SK-N-MC (cell line): ENCODE measurements at regions not wholly inside any gene's neighbourhood (a gene's known extent, or its start where the extent isn't known, plus 50 kb on each side); places are given as distances from the start of the nearest gene placed in this dataset.

Experiments
- EZH2 ChIP-seq: fragments of 200-600 bp; sonication (generic); IDR thresholded peaks from one replicate; pipeline ENCODE4 v1.6.1; 2017; ENCODE audit warnings: antibody characterized with exemption
- POLR2AphosphoS5 ChIP-seq: IDR thresholded peaks from 2 replicates; pipeline ENCODE4 v1.6.1; 2012; ENCODE audit warnings: mild to moderate bottlenecking, low read depth, low read length, borderline replicate concordance

DNA sequence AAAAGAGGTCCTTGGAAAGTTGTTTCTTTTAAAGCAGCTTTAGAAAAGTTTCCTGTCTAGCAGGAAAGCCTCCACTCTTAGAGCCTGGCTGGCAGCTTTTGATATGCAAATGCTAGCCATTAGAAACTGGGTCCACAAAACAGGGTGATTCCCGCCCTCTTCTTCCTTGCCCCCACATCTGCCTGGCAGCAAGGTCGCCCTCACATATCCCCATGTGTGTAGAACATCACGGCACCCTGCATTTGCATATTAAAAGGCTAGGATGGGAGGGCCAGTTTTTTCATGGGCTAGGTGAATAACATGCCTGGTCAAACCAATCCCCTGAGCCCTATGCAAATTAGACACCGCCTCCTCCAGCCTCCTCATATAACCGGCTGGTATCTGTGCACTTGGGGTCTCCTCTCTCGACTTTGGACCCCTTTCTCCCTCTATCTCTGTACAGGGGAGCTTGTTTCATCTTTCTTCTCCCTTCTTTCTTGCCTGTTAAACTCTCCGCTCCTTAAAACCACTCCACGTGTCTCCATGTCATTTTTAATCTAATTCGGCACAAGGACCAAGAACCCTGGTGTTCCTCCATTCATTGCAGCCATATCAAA, 426.8 kb upstream of the CTNND2 start:
- no peak for TF ChIP-seq POLR2AphosphoS5
- TF ChIP-seq EZH2, result no peak
